PC-3 (cell line): ENCODE measurements at regions not wholly inside any gene's neighbourhood (a gene's known extent, or its start where the extent isn't known, plus 50 kb on each side); places are given as distances from the start of the nearest gene placed in this dataset.

Source experiments
- ATAC-seq: fragments of 200-7000 bp; cut with Tn5 transposase; 2 replicates; pipeline ENCODE4 v1.9.1; 2020; ENCODE audit warnings: mild to moderate bottlenecking, moderate library complexity
- BruUV-seq: library from RNA; stranded (reverse); fragments of 400-500 nt; replicated peaks from 2 replicates; lab custom pipeline; 2021; lab: Mats Ljungman, UMichigan
- CTCF ChIA-PET: fragments of 300-600 bp; sonication (Branson Sonifier 250); formaldehyde crosslinking; loops from one replicate; lab custom pipeline; 2022; ENCODE audit warnings: antibody characterized with exemption; lab: Charles Lee
- POLR2A ChIA-PET: fragments of 300-600 bp; sonication (Branson Sonifier 250); formaldehyde crosslinking; loops from one replicate; lab custom pipeline; 2022; ENCODE audit warnings: antibody characterized with exemption; ENCODE audit not compliant: unreplicated experiment; lab: Charles Lee
- DNase-seq: peaks from one replicate; pipeline ENCODE4 v3.0.0-alpha.2; 2015
- H2AFZ ChIP-seq: fragments of 300-600 bp; sonication (generic); 2 replicates; pipeline ENCODE4 v1.6.0; 2016; ENCODE audit warnings: antibody characterized with exemption, low read length
- H3F3A ChIP-seq: fragments of 300-600 bp; sonication (generic); one replicate; pipeline ENCODE4 v1.6.0; 2017; ENCODE audit warnings: antibody characterized with exemption, low read length, control low read depth, mild to moderate bottlenecking; ENCODE audit not compliant: unreplicated experiment
- H3K27ac ChIP-seq: fragments of 300-600 bp; sonication (generic); 2 replicates; pipeline ENCODE4 v1.5.1; 2016; ENCODE audit warnings: mild to moderate bottlenecking, low read length
- H3K27me3 ChIP-seq: fragments of 300-600 bp; sonication (generic); 2 replicates; pipeline ENCODE4 v1.6.1; 2016; ENCODE audit warnings: low read length, mixed read lengths
- H3K36me3 ChIP-seq: fragments of 300-600 bp; sonication (generic); 2 replicates; pipeline ENCODE4 v1.6.1; 2016; ENCODE audit warnings: low read depth, mixed run types, low read length, mixed read lengths
- H3K4me1 ChIP-seq: fragments of 300-600 bp; sonication (generic); 2 replicates; pipeline ENCODE4 v1.5.1; 2016; ENCODE audit warnings: low read length; ENCODE audit not compliant: insufficient read depth
- H3K4me2 ChIP-seq: fragments of 300-600 bp; sonication (generic); 2 replicates; pipeline ENCODE4 v1.6.0; 2016; ENCODE audit warnings: low read length
- H3K4me3 ChIP-seq: fragments of 300-600 bp; sonication (generic); 2 replicates; pipeline ENCODE4 v1.5.1; 2016; ENCODE audit warnings: mild to moderate bottlenecking, low read length, mixed read lengths
- H3K79me2 ChIP-seq: fragments of 300-600 bp; sonication (generic); 2 replicates; pipeline ENCODE4 v1.6.1; 2017; ENCODE audit warnings: low read length, mixed read lengths
- H3K9ac ChIP-seq: fragments of 300-600 bp; sonication (generic); 2 replicates; pipeline ENCODE4 v1.6.0; 2016; ENCODE audit warnings: mild to moderate bottlenecking, low read length
- H3K9me2 ChIP-seq: fragments of 300-600 bp; sonication (generic); replicated peaks from 2 replicates; pipeline ENCODE4 v1.6.1; 2016; ENCODE audit warnings: mixed run types, low read length, mixed read lengths
- H3K9me3 ChIP-seq: fragments of 300-600 bp; sonication (generic); 2 replicates; pipeline ENCODE4 v1.6.1; 2016; ENCODE audit warnings: low read length, mixed read lengths
- H4K20me1 ChIP-seq: fragments of 300-600 bp; sonication (generic); 2 replicates; pipeline ENCODE4 v1.6.1; 2016; ENCODE audit warnings: low read length, mixed read lengths
- EZH2 ChIP-seq: fragments of 300-600 bp; sonication (generic); IDR thresholded peaks from one replicate; pipeline ENCODE4 v1.6.1; 2017; ENCODE audit warnings: antibody characterized with exemption, mild to moderate bottlenecking, low read length; ENCODE audit not compliant: unreplicated experiment
- EZH2phosphoT487 ChIP-seq: fragments of 300-600 bp; sonication (generic); IDR thresholded peaks from 2 replicates; pipeline ENCODE4 v1.6.1; 2018; ENCODE audit warnings: mild to moderate bottlenecking, antibody characterized with exemption, low read length, borderline replicate concordance
- intact Hi-C: fragments of 100-400 bp; cut with micrococcal nuclease; formaldehyde crosslinking; loops from 2 replicates; pipeline ENCODE4 v1.9.0; 2023
- TF ChIP-seq, protein P1 (sequence below): fragments of 300-600 bp; sonication (generic); conservative IDR thresholded peaks from 2 replicates; pipeline ENCODE4 v1.5.1; 2017; ENCODE audit warnings: antibody characterized with exemption, low read depth, mild to moderate bottlenecking, low read length

DNA sequence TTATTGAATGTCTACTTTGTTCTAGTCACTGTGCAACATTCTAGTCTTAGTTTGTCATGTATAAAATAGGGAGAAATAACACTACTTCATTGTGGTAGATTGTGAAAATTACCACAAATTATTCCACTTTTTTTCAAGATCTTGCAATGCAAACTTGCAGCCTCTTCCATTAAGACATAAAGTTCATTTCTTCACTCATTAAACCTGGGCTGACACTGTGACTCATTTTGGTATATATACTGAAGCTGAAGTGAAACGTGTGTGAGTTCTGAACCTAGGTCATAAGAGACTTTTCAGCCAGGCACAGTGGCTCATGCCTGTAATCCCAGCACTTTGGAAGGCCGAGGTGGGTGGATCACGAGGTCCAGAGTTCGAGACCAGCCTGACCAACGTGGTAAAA lies 329.0 kb downstream of the BCKDHB start:
- peaks cover 5% of the 10 kb centered on the region for H3F3A ChIP-seq
- no peaks in the 10 kb centered on the region for H3K9me3 ChIP-seq
- CTCF ChIA-PET: no interaction called here
- no peak overlapping the region for H3K4me3 ChIP-seq
- no peak overlapping the region for H3K9ac ChIP-seq
- TF ChIP-seq, protein P1, sequence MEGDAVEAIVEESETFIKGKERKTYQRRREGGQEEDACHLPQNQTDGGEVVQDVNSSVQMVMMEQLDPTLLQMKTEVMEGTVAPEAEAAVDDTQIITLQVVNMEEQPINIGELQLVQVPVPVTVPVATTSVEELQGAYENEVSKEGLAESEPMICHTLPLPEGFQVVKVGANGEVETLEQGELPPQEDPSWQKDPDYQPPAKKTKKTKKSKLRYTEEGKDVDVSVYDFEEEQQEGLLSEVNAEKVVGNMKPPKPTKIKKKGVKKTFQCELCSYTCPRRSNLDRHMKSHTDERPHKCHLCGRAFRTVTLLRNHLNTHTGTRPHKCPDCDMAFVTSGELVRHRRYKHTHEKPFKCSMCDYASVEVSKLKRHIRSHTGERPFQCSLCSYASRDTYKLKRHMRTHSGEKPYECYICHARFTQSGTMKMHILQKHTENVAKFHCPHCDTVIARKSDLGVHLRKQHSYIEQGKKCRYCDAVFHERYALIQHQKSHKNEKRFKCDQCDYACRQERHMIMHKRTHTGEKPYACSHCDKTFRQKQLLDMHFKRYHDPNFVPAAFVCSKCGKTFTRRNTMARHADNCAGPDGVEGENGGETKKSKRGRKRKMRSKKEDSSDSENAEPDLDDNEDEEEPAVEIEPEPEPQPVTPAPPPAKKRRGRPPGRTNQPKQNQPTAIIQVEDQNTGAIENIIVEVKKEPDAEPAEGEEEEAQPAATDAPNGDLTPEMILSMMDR: no peak
- TF ChIP-seq EZH2phosphoT487 (no peak), EZH2 (no peak)
- H3K4me2 ChIP-seq: no peak overlapping the region
- H3K36me3 ChIP-seq: no peaks in the 10 kb centered on the region
- H3K27ac ChIP-seq: no peak overlapping the region
- BruUV-seq: no TSS peak
- H3K4me1 ChIP-seq: peaks cover 28% of the 10 kb centered on the region
- intact Hi-C loops: no loop called here
- H3K27me3 ChIP-seq: no peaks in the 10 kb centered on the region
- DNase-seq (peak; percentile 19), ATAC-seq (no peak)
- H4K20me1 ChIP-seq: no peaks in the 10 kb centered on the region
- H3K9me2 ChIP-seq: no peaks in the 10 kb centered on the region
- POLR2A ChIA-PET: interaction anchor here (0.6 kb wide), 1 partner anchor 1372 kb away, joined by 6 read pairs; no protein-coding TSS in a partner anchor
- no peak overlapping the region for H2AFZ ChIP-seq
- no peaks in the 10 kb centered on the region for H3K79me2 ChIP-seq

DNA sequence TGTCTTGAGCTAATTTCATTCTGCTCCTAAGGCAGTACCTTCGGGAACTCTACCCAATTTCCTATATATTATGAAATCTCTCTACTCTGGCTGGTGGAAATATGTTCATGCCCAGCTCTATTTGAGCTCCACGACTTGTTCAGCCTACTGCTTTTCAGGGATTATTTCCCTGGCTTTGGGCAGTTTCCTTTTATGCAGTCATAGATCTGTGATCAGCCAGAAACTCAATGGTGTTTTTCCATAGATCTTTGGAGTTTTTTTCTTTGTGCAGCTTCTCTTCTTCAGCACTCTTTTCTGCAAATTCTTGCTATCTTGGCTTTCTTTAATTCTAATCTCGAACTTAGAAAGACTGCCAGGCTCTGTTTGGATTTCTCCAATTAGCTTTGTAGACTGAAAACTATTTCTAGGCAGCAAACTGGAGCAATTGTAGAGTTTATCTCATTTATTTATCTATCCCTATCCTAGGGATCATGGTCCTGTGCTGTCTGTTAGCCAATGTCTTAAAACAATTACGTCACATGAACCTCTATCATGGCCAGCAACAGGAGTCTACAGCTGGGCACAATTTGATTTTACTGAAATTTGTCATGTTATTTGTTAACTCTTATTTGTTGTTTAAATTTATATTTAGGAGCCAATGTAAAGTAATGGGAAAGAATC lies 328.4 kb downstream of the BCKDHB start:
- Histone ChIP-seq H3F3A (peaks cover 5% of the 10 kb centered on the region), H4K20me1 (no peaks in the 10 kb centered on the region), H3K4me3 (no peak overlapping the region), H3K9ac (no peak overlapping the region), H2AFZ (no peak overlapping the region), H3K79me2 (no peaks in the 10 kb centered on the region), H3K36me3 (no peaks in the 10 kb centered on the region), H3K4me2 (no peak overlapping the region), H3K27me3 (no peaks in the 10 kb centered on the region), H3K9me3 (no peaks in the 10 kb centered on the region), H3K9me2 (no peaks in the 10 kb centered on the region), H3K4me1 (peaks cover 22% of the 10 kb centered on the region), H3K27ac (no peak overlapping the region)
- TF ChIP-seq EZH2phosphoT487: no peak
- TF ChIP-seq, protein P1: no peak
- no peak for TF ChIP-seq EZH2
- BruUV-seq: no TSS peak
- DNase-seq (no peak), ATAC-seq (no peak)
- intact Hi-C loops: no loop called here
- ChIA-PET CTCF (no interaction called here), POLR2A (no interaction called here)

DNA sequence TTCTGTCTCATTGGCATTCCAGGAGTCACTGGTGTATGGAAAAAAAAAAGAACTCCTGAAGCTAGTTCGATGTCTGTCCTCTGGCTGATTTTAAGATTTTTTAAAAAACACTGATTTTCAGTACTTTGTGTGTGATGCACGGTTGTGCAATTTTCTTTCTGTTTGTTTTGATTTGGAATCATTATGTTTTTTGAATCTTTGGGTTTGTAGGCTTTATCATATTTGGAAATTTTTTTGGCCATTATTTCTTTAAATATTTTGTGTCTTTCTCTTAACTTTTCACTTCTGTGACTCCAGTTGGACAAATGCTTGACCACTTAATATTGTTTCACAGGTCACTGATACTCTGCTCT lies 327.2 kb downstream of the BCKDHB start:
- Histone ChIP-seq H3K27ac (no peak overlapping the region), H3K4me1 (peaks cover 10% of the 10 kb centered on the region), H3K79me2 (no peaks in the 10 kb centered on the region), H4K20me1 (no peaks in the 10 kb centered on the region), H3K9me2 (no peaks in the 10 kb centered on the region), H3K9me3 (no peaks in the 10 kb centered on the region), H3K36me3 (no peaks in the 10 kb centered on the region), H3K4me2 (no peak overlapping the region), H3K4me3 (no peak overlapping the region), H3K27me3 (no peaks in the 10 kb centered on the region), H2AFZ (no peak overlapping the region), H3F3A (no peaks in the 10 kb centered on the region), H3K9ac (no peak overlapping the region)
- POLR2A ChIA-PET: no interaction called here
- intact Hi-C loops: no loop called here
- TF ChIP-seq EZH2 (no peak), EZH2phosphoT487 (no peak)
- TF ChIP-seq, protein P1: no peak
- no TSS peak for BruUV-seq
- CTCF ChIA-PET: no interaction called here
- ATAC-seq (no peak), DNase-seq (no peak)
